Central memory CD8-positive, alpha-beta T cell (primary cell): ENCODE measurements at regions not wholly inside any gene's neighbourhood (a gene's known extent, or its start where the extent isn't known, plus 50 kb on each side); places are given as distances from the start of the nearest gene placed in this dataset.

Experiments used
- ATAC-seq: fragments of 150-1000 bp; cut with Tn5 transposase; replicated peaks from 2 replicates; pipeline ENCODE4 v1.10.0; 2022; ENCODE audit warnings: mild to moderate bottlenecking, moderate FRiP score, moderate number of reproducible peaks; ENCODE audit not compliant: poor library complexity, severe bottlenecking; ENCODE audit errors: extremely low read depth
- DNase-seq, 2 donors: peaks; one replicate each; pipeline ENCODE4 v3.0.0; 2021; ENCODE audit warnings: low spot score in 2 of 2
- H3K27ac Mint-ChIP-seq: one replicate; pipeline ENCODE4 v1.8.0; 2022; ENCODE audit warnings: low read depth, mild to moderate bottlenecking, moderate library complexity, mixed read lengths
- H3K27me3 Mint-ChIP-seq: one replicate; pipeline ENCODE4 v1.8.0; 2022; ENCODE audit warnings: mixed read lengths
- H3K36me3 Mint-ChIP-seq: one replicate; pipeline ENCODE4 v1.8.0; 2022; ENCODE audit warnings: mild to moderate bottlenecking, moderate library complexity, mixed read lengths; ENCODE audit not compliant: insufficient read depth
- H3K4me1 Mint-ChIP-seq: one replicate; pipeline ENCODE4 v1.8.0; 2022; ENCODE audit warnings: mixed read lengths
- H3K4me3 Mint-ChIP-seq: one replicate; pipeline ENCODE4 v1.8.0; 2022; ENCODE audit warnings: mild to moderate bottlenecking, moderate library complexity, mixed read lengths
- H3K9me3 Mint-ChIP-seq: one replicate; pipeline ENCODE4 v1.8.0; 2022; ENCODE audit warnings: mixed read lengths

GRCh38 chr20:40449144-40449690 lies 239.8 kb downstream of the MAFB start:
- ATAC-seq (no peak), DNase-seq (no peak)
- H3K4me3 Mint-ChIP-seq, result no peak overlapping the region
- no peaks in the 10 kb centered on the region for H3K9me3 Mint-ChIP-seq
- H3K4me1 Mint-ChIP-seq, result no peaks in the 10 kb centered on the region
- H3K27ac Mint-ChIP-seq, result no peak overlapping the region
- H3K36me3 Mint-ChIP-seq, result no peaks in the 10 kb centered on the region
- H3K27me3 Mint-ChIP-seq, result peaks cover 22% of the 10 kb centered on the region

GRCh38 chr20:40446888-40447287 lies 242.1 kb downstream of the MAFB start:
- Mint-ChIP-seq H3K9me3 (no peaks in the 10 kb centered on the region), H3K4me1 (no peaks in the 10 kb centered on the region), H3K27me3 (peaks cover 31% of the 10 kb centered on the region), H3K27ac (no peak overlapping the region), H3K4me3 (no peak overlapping the region), H3K36me3 (no peaks in the 10 kb centered on the region)
- DNase-seq (no peak), ATAC-seq (no peak)

- Mint-ChIP-seq H3K27me3 (peaks cover 31% of the 10 kb centered on the region), H3K36me3 (no peaks in the 10 kb centered on the region), H3K4me1 (no peaks in the 10 kb centered on the region), H3K27ac (no peak overlapping the region), H3K4me3 (no peak overlapping the region), H3K9me3 (no peaks in the 10 kb centered on the region)
- DNase-seq, result no peak
- no peak for ATAC-seq
Measured at GRCh38 chr20:40444516-40444915, 244.5 kb downstream of the MAFB start.

GRCh38 chr20:40443753-40444152 lies 245.3 kb downstream of the MAFB start:
- DNase-seq, result no peak
- no peaks in the 10 kb centered on the region for H3K9me3 Mint-ChIP-seq
- H3K36me3 Mint-ChIP-seq, result no peaks in the 10 kb centered on the region
- no peak overlapping the region for H3K27ac Mint-ChIP-seq
- ATAC-seq, result no peak
- no peaks in the 10 kb centered on the region for H3K4me1 Mint-ChIP-seq
- H3K27me3 Mint-ChIP-seq, result peaks cover 31% of the 10 kb centered on the region
- H3K4me3 Mint-ChIP-seq, result no peak overlapping the region

GRCh38 chr20:40442181-40442963 lies 246.7 kb downstream of the MAFB start:
- Mint-ChIP-seq H3K36me3 (no peaks in the 10 kb centered on the region), H3K4me1 (no peaks in the 10 kb centered on the region), H3K9me3 (no peaks in the 10 kb centered on the region), H3K27me3 (peaks cover 23% of the 10 kb centered on the region), H3K4me3 (no peak overlapping the region), H3K27ac (no peak overlapping the region)
- ATAC-seq (no peak), DNase-seq (no peak)

- Mint-ChIP-seq H3K4me1 (no peaks in the 10 kb centered on the region), H3K9me3 (no peaks in the 10 kb centered on the region), H3K4me3 (no peak overlapping the region), H3K27ac (no peak overlapping the region), H3K36me3 (no peaks in the 10 kb centered on the region), H3K27me3 (peaks cover 17% of the 10 kb centered on the region)
- no peak for ATAC-seq
- DNase-seq, result no peak
Measured at GRCh38 chr20:40441771-40442170, 247.3 kb downstream of the MAFB start.

GRCh38 chr20:40438161-40438830 lies 250.7 kb downstream of the MAFB start:
- no peak for ATAC-seq
- DNase-seq, result no peak
- no peaks in the 10 kb centered on the region for H3K4me1 Mint-ChIP-seq
- no peaks in the 10 kb centered on the region for H3K36me3 Mint-ChIP-seq
- H3K27ac Mint-ChIP-seq, result no peak overlapping the region
- H3K27me3 Mint-ChIP-seq, result no peaks in the 10 kb centered on the region
- H3K9me3 Mint-ChIP-seq, result no peaks in the 10 kb centered on the region
- H3K4me3 Mint-ChIP-seq, result no peak overlapping the region

GRCh38 chr20:40436011-40436410 lies 253.0 kb downstream of the MAFB start:
- Mint-ChIP-seq H3K36me3 (no peaks in the 10 kb centered on the region), H3K27ac (no peak overlapping the region), H3K27me3 (peaks cover 11% of the 10 kb centered on the region), H3K4me3 (no peak overlapping the region), H3K4me1 (no peaks in the 10 kb centered on the region), H3K9me3 (no peaks in the 10 kb centered on the region)
- no peak for ATAC-seq
- no peak for DNase-seq

GRCh38 chr20:40435146-40435895 lies 253.7 kb downstream of the MAFB start:
- Mint-ChIP-seq H3K27me3 (peaks cover 18% of the 10 kb centered on the region), H3K27ac (no peak overlapping the region), H3K9me3 (no peaks in the 10 kb centered on the region), H3K4me3 (no peak overlapping the region), H3K36me3 (no peaks in the 10 kb centered on the region), H3K4me1 (no peaks in the 10 kb centered on the region)
- DNase-seq (no peak), ATAC-seq (no peak)

- Mint-ChIP-seq H3K9me3 (no peaks in the 10 kb centered on the region), H3K36me3 (no peaks in the 10 kb centered on the region), H3K27me3 (peaks cover 20% of the 10 kb centered on the region), H3K27ac (no peak overlapping the region), H3K4me3 (no peak overlapping the region), H3K4me1 (no peaks in the 10 kb centered on the region)
- ATAC-seq, result no peak
- DNase-seq, result no peak
Measured at GRCh38 chr20:40434122-40434521, 254.9 kb downstream of the MAFB start.

GRCh38 chr20:40433341-40433861 lies 255.6 kb downstream of the MAFB start:
- ATAC-seq, result no peak
- Mint-ChIP-seq H3K27me3 (peaks cover 20% of the 10 kb centered on the region), H3K36me3 (no peaks in the 10 kb centered on the region), H3K4me1 (no peaks in the 10 kb centered on the region), H3K4me3 (no peak overlapping the region), H3K9me3 (no peaks in the 10 kb centered on the region), H3K27ac (no peak overlapping the region)
- no peak for DNase-seq

- Mint-ChIP-seq H3K4me3 (no peak overlapping the region), H3K27ac (no peak overlapping the region), H3K27me3 (peaks cover 20% of the 10 kb centered on the region), H3K4me1 (no peaks in the 10 kb centered on the region), H3K36me3 (no peaks in the 10 kb centered on the region), H3K9me3 (no peaks in the 10 kb centered on the region)
- DNase-seq (no peak), ATAC-seq (no peak)
Measured at GRCh38 chr20:40431611-40432010, 257.4 kb downstream of the MAFB start.
